ENCODE measurements at regions not wholly inside any gene's neighbourhood (a gene's known extent, or its start where the extent isn't known, plus 50 kb on each side); places are given as distances from the start of the nearest gene placed in this dataset.

DNA sequence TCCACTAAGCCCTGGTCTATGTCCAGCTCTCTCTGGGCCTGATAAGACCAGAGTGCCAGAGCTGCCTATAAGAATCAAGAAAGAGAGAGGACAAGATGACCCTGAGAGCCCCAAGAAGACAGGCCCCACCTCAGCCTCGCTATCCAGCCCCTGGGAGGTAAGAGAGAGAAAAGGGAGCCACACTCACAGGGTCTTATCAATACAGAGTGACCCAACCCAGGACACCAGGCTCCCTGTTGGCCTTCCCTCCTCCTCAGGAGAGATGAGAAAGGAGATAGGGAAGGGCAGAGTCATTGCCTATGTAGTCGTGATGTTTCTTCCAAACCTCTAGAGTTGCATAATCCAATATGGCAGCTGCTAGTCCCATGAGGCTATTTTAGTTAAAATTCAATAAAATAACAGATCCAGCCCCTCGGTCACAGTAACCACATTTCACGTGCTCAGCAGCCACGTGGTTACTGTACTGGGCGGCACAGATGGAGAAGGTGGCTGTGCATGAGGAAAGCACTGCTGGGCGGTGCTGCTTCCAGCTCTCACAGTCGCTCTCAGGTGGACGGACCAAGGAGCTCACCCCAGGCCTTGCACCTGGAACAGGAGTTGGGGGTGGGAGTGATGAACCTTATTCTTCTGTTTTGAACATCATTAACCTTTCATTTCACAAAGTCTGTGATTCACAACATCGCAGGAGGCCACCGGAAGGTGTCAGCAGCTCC lies 525.8 kb downstream of the SHQ1 start:
- FAIRE-seq (no peak), DNase-seq (ENCODE audit: low read depth in 1 of 2, low spot score in 2 of 2) (no peak)
- Histone ChIP-seq H3K56ac (replicated peaks; ENCODE audit: insufficient read length, low read depth, low read length) (no peak overlapping the region), H4K5ac (ENCODE audit: insufficient read length, low read depth, low read length) (no peak overlapping the region), H4K91ac (replicated peaks; ENCODE audit: insufficient read length, low read length) (no peak overlapping the region), H3K27me3 (replicated peaks in 1 of 4; ENCODE audit: control insufficient read depth in 3 of 4, extremely low read depth in 1 of 4, insufficient read depth in 3 of 4, low read length in 3 of 4) (no peaks in the 10 kb centered on the region; a peak in 1 of 7 replicates), H2BK5ac (ENCODE audit: low read depth, low read length) (no peak overlapping the region), H3K4me2 (ENCODE audit: insufficient read depth in 1 of 2, low read depth in 2 of 2, low read length in 2 of 2) (no peak overlapping the region), H3K9me3 (ENCODE audit: insufficient read depth in 2 of 2, low read depth in 1 of 2, low read length in 1 of 2) (no peaks in the 10 kb centered on the region), H3K27ac (ENCODE audit: low read depth, low read length) (no peak overlapping the region), H3K23ac (ENCODE audit: insufficient read length) (no peak overlapping the region), H3K9ac (replicated peaks in 1 of 4; ENCODE audit: extremely low read depth in 1 of 4, low read depth in 3 of 4, low read length in 3 of 4) (no peak overlapping the region), H2BK20ac (ENCODE audit: low read length) (no peak overlapping the region), H3K36me3 (ENCODE audit: control insufficient read depth in 2 of 4, insufficient read depth in 4 of 4, low read length in 3 of 4) (no peaks in the 10 kb centered on the region), H3K79me1 (ENCODE audit: low read depth, low read length) (no peaks in the 10 kb centered on the region), H2AFZ (ENCODE audit: low read length) (no peak overlapping the region), H3K23me2 (ENCODE audit: low read depth, low read length) (peaks cover 6% of the 10 kb centered on the region; the same call in 1 of the 2 replicates), H4K20me1 (replicated peaks in 1 of 2; ENCODE audit: control insufficient read depth in 1 of 2, insufficient read depth in 2 of 2, low read length in 2 of 2) (peaks cover 0 to 2% of the 10 kb centered on the region in 2 experiments), H3K4ac (replicated peaks; ENCODE audit: insufficient read length, low read depth, low read length) (no peak overlapping the region), H2AK5ac (ENCODE audit: low read depth, low read length) (no peak overlapping the region), H3K14ac (ENCODE audit: insufficient read length) (no peak overlapping the region), H3K4me1 (replicated peaks in 1 of 4; ENCODE audit: control insufficient read depth in 3 of 4, insufficient read depth in 4 of 4, low read length in 3 of 4) (no peaks in the 10 kb centered on the region), H4K8ac (ENCODE audit: extremely low read depth, insufficient read depth, low read length) (no peak overlapping the region), H2BK15ac (ENCODE audit: low read length) (no peak overlapping the region), H2BK12ac (ENCODE audit: low read depth, low read length) (no peak overlapping the region), H2BK120ac (replicated peaks; ENCODE audit: low read depth, low read length) (no peak overlapping the region), H3K18ac (ENCODE audit: extremely low read depth, low read length) (no peak overlapping the region), H3K79me2 (ENCODE audit: control insufficient read depth in 1 of 2, insufficient read depth in 2 of 2, low read length in 2 of 2) (no peaks in the 10 kb centered on the region), H3K4me3 (ENCODE audit: extremely low read depth in 1 of 4, insufficient read depth in 2 of 4, low read depth in 3 of 4, low read length in 4 of 4) (no peak overlapping the region)
- 89% methylated on average over 11 of the region's 11 CpGs; no CpG with 5 or more reads in 1 of the 2 experiments for WGBS, 2 experiments (ENCODE audit: extremely low coverage in 1 of 2, insufficient coverage in 1 of 2, insufficient read length in 1 of 2, insufficient replicate concordance in 2 of 2, low coverage in 1 of 2, low lambda C conversion rate in 2 of 2, missing lambda C conversion rate in 1 of 2)
- POLR2A ChIA-PET (ENCODE audit: partially characterized antibody): no interaction called here
- CTCF ChIA-PET (ENCODE audit: partially characterized antibody): interaction anchor here (1.4 to 1.5 kb wide), 2 partner anchors 15 to 34 kb away, joined by 3 read pairs; no protein-coding TSS in a partner anchor
- TF ChIP-seq CBX8 (IDR thresholded peaks at IDR 0.05; ENCODE audit: borderline replicate concordance, low read depth, low read length) (no peak), CEBPB (IDR thresholded peaks at IDR 0.05; ENCODE audit: low read depth, low read length) (no peak), ASH2L (IDR thresholded peaks at IDR 0.05; ENCODE audit: low read length) (no peak), EGR1 (IDR thresholded peaks at IDR 0.05; ENCODE audit: borderline replicate concordance, low read depth, low read length) (no peak), KDM1A (IDR thresholded peaks at IDR 0.05; ENCODE audit: borderline replicate concordance, low read length) (no peak), EP300 (IDR thresholded peaks at IDR 0.05; ENCODE audit: borderline replicate concordance in 1 of 2, low read depth in 2 of 2, low read length in 2 of 2) (no peak), EZH2 (IDR thresholded peaks at IDR 0.05; ENCODE audit: low read depth, low read length, severe bottlenecking) (no peak)
- TF ChIP-seq, protein P1, sequence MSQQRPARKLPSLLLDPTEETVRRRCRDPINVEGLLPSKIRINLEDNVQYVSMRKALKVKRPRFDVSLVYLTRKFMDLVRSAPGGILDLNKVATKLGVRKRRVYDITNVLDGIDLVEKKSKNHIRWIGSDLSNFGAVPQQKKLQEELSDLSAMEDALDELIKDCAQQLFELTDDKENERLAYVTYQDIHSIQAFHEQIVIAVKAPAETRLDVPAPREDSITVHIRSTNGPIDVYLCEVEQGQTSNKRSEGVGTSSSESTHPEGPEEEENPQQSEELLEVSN (IDR thresholded peaks at IDR 0.05): no peak
- TF ChIP-seq, protein P2, sequence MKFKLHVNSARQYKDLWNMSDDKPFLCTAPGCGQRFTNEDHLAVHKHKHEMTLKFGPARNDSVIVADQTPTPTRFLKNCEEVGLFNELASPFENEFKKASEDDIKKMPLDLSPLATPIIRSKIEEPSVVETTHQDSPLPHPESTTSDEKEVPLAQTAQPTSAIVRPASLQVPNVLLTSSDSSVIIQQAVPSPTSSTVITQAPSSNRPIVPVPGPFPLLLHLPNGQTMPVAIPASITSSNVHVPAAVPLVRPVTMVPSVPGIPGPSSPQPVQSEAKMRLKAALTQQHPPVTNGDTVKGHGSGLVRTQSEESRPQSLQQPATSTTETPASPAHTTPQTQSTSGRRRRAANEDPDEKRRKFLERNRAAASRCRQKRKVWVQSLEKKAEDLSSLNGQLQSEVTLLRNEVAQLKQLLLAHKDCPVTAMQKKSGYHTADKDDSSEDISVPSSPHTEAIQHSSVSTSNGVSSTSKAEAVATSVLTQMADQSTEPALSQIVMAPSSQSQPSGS (IDR thresholded peaks at IDR 0.05; ENCODE audit: low read length): no peak
- TF ChIP-seq, protein P3, sequence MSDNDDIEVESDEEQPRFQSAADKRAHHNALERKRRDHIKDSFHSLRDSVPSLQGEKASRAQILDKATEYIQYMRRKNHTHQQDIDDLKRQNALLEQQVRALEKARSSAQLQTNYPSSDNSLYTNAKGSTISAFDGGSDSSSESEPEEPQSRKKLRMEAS (IDR thresholded peaks at IDR 0.05): no peak

Measured in H1 (cell line).